PC-9 (cell line): ENCODE measurements at regions not wholly inside any gene's neighbourhood (a gene's known extent, or its start where the extent isn't known, plus 50 kb on each side); places are given as distances from the start of the nearest gene placed in this dataset.

Source experiments
- BruUV-seq: library from RNA; stranded (reverse); fragments of 400-500 nt; replicated peaks from 2 replicates; lab custom pipeline; 2021; lab: Mats Ljungman, UMichigan
- CTCF ChIA-PET: fragments of 300-600 bp; sonication (Branson Sonifier 250); formaldehyde crosslinking; loops from one replicate; lab custom pipeline; 2022; ENCODE audit warnings: antibody characterized with exemption; lab: Charles Lee
- POLR2A ChIA-PET: fragments of 300-600 bp; sonication (Branson Sonifier 250); formaldehyde crosslinking; loops from one replicate; lab custom pipeline; 2022; ENCODE audit warnings: antibody characterized with exemption; ENCODE audit not compliant: unreplicated experiment; lab: Charles Lee
- DNase-seq, 2 experiments: peaks; one replicate each; pipeline versions ENCODE4 v3.0.0 to v3.0.0-alpha.2; 2015 to 2022; ENCODE audit warnings: mixed read lengths in 1 of 2
- H2AFZ ChIP-seq: fragments of 200-600 bp; sonication (generic); 2 replicates; pipeline ENCODE4 v1.8.1; 2017; ENCODE audit warnings: antibody characterized with exemption
- H3F3A ChIP-seq: fragments of 200-600 bp; sonication (generic); 2 replicates; pipeline ENCODE4 v1.8.1; 2017; ENCODE audit warnings: antibody characterized with exemption, mild to moderate bottlenecking, low read depth; ENCODE audit not compliant: insufficient read depth
- H3K27ac ChIP-seq: fragments of 200-600 bp; sonication (generic); 2 replicates; pipeline ENCODE4 v1.6.1; 2016; ENCODE audit warnings: mixed run types
- H3K27me3 ChIP-seq: fragments of 200-600 bp; sonication (generic); 2 replicates; pipeline ENCODE4 v1.6.1; 2016; ENCODE audit warnings: low read depth, mixed run types; ENCODE audit not compliant: insufficient read depth
- H3K36me3 ChIP-seq: fragments of 200-600 bp; sonication (generic); 2 replicates; pipeline ENCODE4 v1.6.1; 2016; ENCODE audit warnings: low read depth, mixed run types
- H3K4me1 ChIP-seq: fragments of 200-600 bp; sonication (generic); replicated peaks from 2 replicates; pipeline ENCODE4 v1.6.1; 2016; ENCODE audit warnings: mixed run types; ENCODE audit not compliant: insufficient read depth
- H3K4me2 ChIP-seq: fragments of 200-600 bp; sonication (generic); 2 replicates; pipeline ENCODE4 v1.6.1; 2017; ENCODE audit warnings: mixed run types
- H3K4me3 ChIP-seq: fragments of 200-600 bp; sonication (generic); 2 replicates; pipeline ENCODE4 v1.6.1; 2016; ENCODE audit warnings: mixed run types
- H3K79me2 ChIP-seq: fragments of 200-600 bp; sonication (generic); 2 replicates; pipeline ENCODE4 v1.6.1; 2017; ENCODE audit warnings: low read depth, mixed run types
- H3K9me2 ChIP-seq: fragments of 200-600 bp; sonication (generic); 2 replicates; pipeline ENCODE4 v1.8.1; 2017; ENCODE audit warnings: mild to moderate bottlenecking; ENCODE audit not compliant: insufficient read depth
- H3K9me3 ChIP-seq: fragments of 200-600 bp; sonication (generic); 2 replicates; pipeline ENCODE4 v1.8.1; 2016; ENCODE audit warnings: low read depth; ENCODE audit not compliant: insufficient read depth
- H4K20me1 ChIP-seq: fragments of 200-600 bp; sonication (generic); 2 replicates; pipeline ENCODE4 v1.8.1; 2017; ENCODE audit not compliant: insufficient read depth
- EZH2 ChIP-seq: fragments of 200-600 bp; sonication (generic); IDR thresholded peaks from 2 replicates; pipeline ENCODE4 v1.8.0; 2017; ENCODE audit warnings: antibody characterized with exemption, low read depth
- intact Hi-C: fragments of 100-400 bp; cut with micrococcal nuclease; formaldehyde crosslinking; loops from one replicate; pipeline ENCODE4 v1.10.0; 2022; ENCODE audit not compliant: unreplicated experiment
- TF ChIP-seq, protein P1 (sequence below): fragments of 200-600 bp; sonication (generic); conservative IDR thresholded peaks from 2 replicates; pipeline ENCODE4 v1.6.1; 2017; ENCODE audit warnings: mixed run types, antibody characterized with exemption, mild to moderate bottlenecking, moderate library complexity

GRCh38 chr13:44117816-44118215, 238.1 kb downstream of the LACC1 start:
- Histone ChIP-seq H3K9me2 (no peaks in the 10 kb centered on the region), H3K79me2 (no peaks in the 10 kb centered on the region), H3K36me3 (no peaks in the 10 kb centered on the region), H3K27ac (no peak overlapping the region), H3K4me2 (no peak overlapping the region), H4K20me1 (no peaks in the 10 kb centered on the region), H2AFZ (no peak overlapping the region), H3F3A (no peaks in the 10 kb centered on the region), H3K4me1 (no peaks in the 10 kb centered on the region), H3K4me3 (no peak overlapping the region), H3K9me3 (no peaks in the 10 kb centered on the region), H3K27me3 (no peaks in the 10 kb centered on the region)
- ChIA-PET CTCF (no interaction called here), POLR2A (no interaction called here)
- DNase-seq = no peak
- no TSS peak for BruUV-seq
- TF ChIP-seq EZH2 = no peak
- TF ChIP-seq, protein P1, sequence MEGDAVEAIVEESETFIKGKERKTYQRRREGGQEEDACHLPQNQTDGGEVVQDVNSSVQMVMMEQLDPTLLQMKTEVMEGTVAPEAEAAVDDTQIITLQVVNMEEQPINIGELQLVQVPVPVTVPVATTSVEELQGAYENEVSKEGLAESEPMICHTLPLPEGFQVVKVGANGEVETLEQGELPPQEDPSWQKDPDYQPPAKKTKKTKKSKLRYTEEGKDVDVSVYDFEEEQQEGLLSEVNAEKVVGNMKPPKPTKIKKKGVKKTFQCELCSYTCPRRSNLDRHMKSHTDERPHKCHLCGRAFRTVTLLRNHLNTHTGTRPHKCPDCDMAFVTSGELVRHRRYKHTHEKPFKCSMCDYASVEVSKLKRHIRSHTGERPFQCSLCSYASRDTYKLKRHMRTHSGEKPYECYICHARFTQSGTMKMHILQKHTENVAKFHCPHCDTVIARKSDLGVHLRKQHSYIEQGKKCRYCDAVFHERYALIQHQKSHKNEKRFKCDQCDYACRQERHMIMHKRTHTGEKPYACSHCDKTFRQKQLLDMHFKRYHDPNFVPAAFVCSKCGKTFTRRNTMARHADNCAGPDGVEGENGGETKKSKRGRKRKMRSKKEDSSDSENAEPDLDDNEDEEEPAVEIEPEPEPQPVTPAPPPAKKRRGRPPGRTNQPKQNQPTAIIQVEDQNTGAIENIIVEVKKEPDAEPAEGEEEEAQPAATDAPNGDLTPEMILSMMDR = no peak
- intact Hi-C loops = no loop called here

GRCh38 chr13:44118881-44119280, 239.2 kb downstream of the LACC1 start:
- BruUV-seq = no TSS peak
- TF ChIP-seq, protein P1 = no peak
- TF ChIP-seq EZH2 = no peak
- H3K36me3 ChIP-seq = no peaks in the 10 kb centered on the region

GRCh38 chr13:44120043-44120442, 240.3 kb downstream of the LACC1 start:
- Histone ChIP-seq H3K27me3 (no peaks in the 10 kb centered on the region), H3K9me3 (no peaks in the 10 kb centered on the region), H3F3A (no peaks in the 10 kb centered on the region), H3K79me2 (no peaks in the 10 kb centered on the region), H3K36me3 (no peaks in the 10 kb centered on the region), H3K4me2 (no peak overlapping the region), H3K27ac (no peak overlapping the region), H3K4me1 (no peaks in the 10 kb centered on the region), H3K9me2 (no peaks in the 10 kb centered on the region), H3K4me3 (no peak overlapping the region), H2AFZ (no peak overlapping the region), H4K20me1 (no peaks in the 10 kb centered on the region)
- ChIA-PET CTCF (no interaction called here), POLR2A (no interaction called here)
- no TSS peak for BruUV-seq
- no peak for DNase-seq
- intact Hi-C loops = no loop called here
- TF ChIP-seq, protein P1 = no peak
- no peak for TF ChIP-seq EZH2

More at GRCh38 chr13:44118881-44119280, 239.2 kb downstream of the LACC1 start:
- H3K9me3 ChIP-seq = no peaks in the 10 kb centered on the region
- ChIA-PET POLR2A (no interaction called here), CTCF (no interaction called here)
- H4K20me1 ChIP-seq = no peaks in the 10 kb centered on the region
- no peaks in the 10 kb centered on the region for H3K27me3 ChIP-seq
- intact Hi-C loops = no loop called here
- no peak for DNase-seq
- no peak overlapping the region for H3K4me3 ChIP-seq
- H3K4me2 ChIP-seq = no peak overlapping the region
- no peaks in the 10 kb centered on the region for H3K79me2 ChIP-seq
- H2AFZ ChIP-seq = no peak overlapping the region
- no peak overlapping the region for H3K27ac ChIP-seq
- H3K4me1 ChIP-seq = no peaks in the 10 kb centered on the region
- H3F3A ChIP-seq = no peaks in the 10 kb centered on the region
- no peaks in the 10 kb centered on the region for H3K9me2 ChIP-seq
